ENCODE measurements at regions not wholly inside any gene's neighbourhood (a gene's known extent, or its start where the extent isn't known, plus 50 kb on each side); places are given as distances from the start of the nearest gene placed in this dataset.

GRCh38 chr10:8338177-8338766, 283.8 kb downstream of the GATA3 start:
- Histone ChIP-seq H3K4me2 (ENCODE audit: low read length) (no peak overlapping the region), H3K27me3 (ENCODE audit: insufficient read depth, low read length) (no peaks in the 10 kb centered on the region), H3K9me3 (ENCODE audit: control insufficient read depth in 1 of 2, insufficient read depth in 1 of 2, low read depth in 1 of 2, low read length in 2 of 2) (no peaks in the 10 kb centered on the region), H3K27ac (ENCODE audit: low read depth, low read length) (no peak overlapping the region), H4K20me1 (ENCODE audit: insufficient read depth) (no peaks in the 10 kb centered on the region), H3K36me3 (ENCODE audit: control insufficient read depth in 1 of 2, insufficient read depth in 2 of 2, low read length in 2 of 2) (no peaks in the 10 kb centered on the region), H3K4me3 (replicated peaks in 1 of 2; ENCODE audit: low read depth in 1 of 2, low read length in 2 of 2) (no peak overlapping the region), H2AFZ (ENCODE audit: low read depth, low read length, poor library complexity, severe bottlenecking) (no peak overlapping the region), H3K4me1 (ENCODE audit: control insufficient read depth in 1 of 2, insufficient read depth in 2 of 2, low read length in 2 of 2) (no peaks in the 10 kb centered on the region), H3K9ac (ENCODE audit: low read length) (no peak overlapping the region), H3K9me2 (ENCODE audit: insufficient read depth) (no peaks in the 10 kb centered on the region), H3K79me2 (ENCODE audit: insufficient read depth, low read length) (no peaks in the 10 kb centered on the region)
- no peak for TF ChIP-seq SIN3A (IDR thresholded peaks at IDR 0.05; ENCODE audit: low read depth)
- no peak for TF ChIP-seq YY1 (IDR thresholded peaks at IDR 0.05; ENCODE audit: extremely low read depth, insufficient replicate concordance, low read depth, low read length)
- TF ChIP-seq CEBPB (IDR thresholded peaks at IDR 0.05; ENCODE audit: low read depth) = no peak
- no peak for TF ChIP-seq CBX3 (IDR thresholded peaks at IDR 0.05; ENCODE audit: low read depth)
- TF ChIP-seq MAX (IDR thresholded peaks at IDR 0.05) = no peak
- no peak for TF ChIP-seq FOSL1 (IDR thresholded peaks at IDR 0.05; ENCODE audit: low read depth)
- no peak for TF ChIP-seq POLR2AphosphoS5 (IDR thresholded peaks at IDR 0.05; ENCODE audit: low read depth, low read length)
- no peak for TF ChIP-seq ZBTB33 (IDR thresholded peaks at IDR 0.05; ENCODE audit: extremely low read depth, insufficient replicate concordance, low read length)
- TF ChIP-seq ELF1 (IDR thresholded peaks at IDR 0.05; ENCODE audit: borderline replicate concordance, low read depth) = no peak
- no peak for TF ChIP-seq RAD21 (IDR thresholded peaks at IDR 0.05; ENCODE audit: low read depth)
- no peak for TF ChIP-seq REST (IDR thresholded peaks at IDR 0.05; ENCODE audit: low read depth)
- no peak for TF ChIP-seq ZFX (IDR thresholded peaks at IDR 0.05)
- TF ChIP-seq TCF7L2 (IDR thresholded peaks at IDR 0.05; ENCODE audit: borderline replicate concordance, extremely low read depth, insufficient read depth, insufficient read length) = no peak
- no peak for TF ChIP-seq JUND (IDR thresholded peaks at IDR 0.05)
- TF ChIP-seq ZNF274 (IDR thresholded peaks at IDR 0.05; ENCODE audit: low read depth, low read length) = no peak
- ChIA-PET POLR2A (no interaction called here), CTCF (no interaction called here), RAD21 (ENCODE audit: low non-redundant PET in 1 of 2, low total read pairs in 2 of 2, uncharacterized antibody in 2 of 2, unreplicated experiment in 2 of 2) (no interaction called here)
- intact Hi-C loops (cut with micrococcal nuclease) = no loop called here
- no TSS peak for BruUV-seq (replicated peaks)
- ATAC-seq (no peak), DNase-seq (ENCODE audit: low read depth, low spot score) (no peak)

Data from HCT116 (cell line).